ENCODE measurements at regions not wholly inside any gene's neighbourhood (a gene's known extent, or its start where the extent isn't known, plus 50 kb on each side); places are given as distances from the start of the nearest gene placed in this dataset.

GRCh38 chr16:60246086-60246485, 1512.0 kb upstream of the GOT2 start:
- TF ChIP-seq MAX (IDR thresholded peaks at IDR 0.05), result no peak
- TF ChIP-seq YY1 (IDR thresholded peaks at IDR 0.05; ENCODE audit: low read depth), result no peak
- TF ChIP-seq NFIC (IDR thresholded peaks at IDR 0.05), result no peak
- TF ChIP-seq EGR1 (IDR thresholded peaks at IDR 0.05), result no peak
- no peak for TF ChIP-seq TEAD4 (IDR thresholded peaks at IDR 0.05)

- no peak for TF ChIP-seq EP300 (IDR thresholded peaks at IDR 0.05; ENCODE audit: borderline replicate concordance)
- TF ChIP-seq REST (IDR thresholded peaks at IDR 0.05; ENCODE audit: low read depth), result no peak
- TF ChIP-seq TEAD4 (IDR thresholded peaks at IDR 0.05), result no peak
- TF ChIP-seq USF1 (IDR thresholded peaks at IDR 0.05), result no peak
- TF ChIP-seq EGR1 (IDR thresholded peaks at IDR 0.05), result no peak
- TF ChIP-seq CREB1 (IDR thresholded peaks at IDR 0.05; ENCODE audit: low read depth), result no peak
- no peak for TF ChIP-seq ZBTB7A (IDR thresholded peaks at IDR 0.05; ENCODE audit: low read depth)
- no peak for TF ChIP-seq TAF1 (IDR thresholded peaks at IDR 0.05; ENCODE audit: low read depth)
- TF ChIP-seq YY1 (IDR thresholded peaks at IDR 0.05; ENCODE audit: low read depth), result no peak
- TF ChIP-seq MAX (IDR thresholded peaks at IDR 0.05), result no peak
- TF ChIP-seq NFIC (IDR thresholded peaks at IDR 0.05), result no peak
- TF ChIP-seq FOXM1 (IDR thresholded peaks at IDR 0.05; ENCODE audit: borderline replicate concordance, low read depth), result no peak
- TF ChIP-seq RAD21 (IDR thresholded peaks at IDR 0.05; ENCODE audit: low read depth), result no peak
- no peak for TF ChIP-seq CEBPB (IDR thresholded peaks at IDR 0.05)
- TF ChIP-seq TCF12 (IDR thresholded peaks at IDR 0.05; ENCODE audit: low read depth), result no peak
Measured at GRCh38 chr16:60241671-60242070, 1507.6 kb upstream of the GOT2 start.

GRCh38 chr16:60230666-60231065, 1496.5 kb upstream of the GOT2 start:
- TF ChIP-seq EGR1 (IDR thresholded peaks at IDR 0.05), result no peak
- no peak for TF ChIP-seq EP300 (IDR thresholded peaks at IDR 0.05; ENCODE audit: borderline replicate concordance)
- no peak for TF ChIP-seq RAD21 (IDR thresholded peaks at IDR 0.05; ENCODE audit: low read depth)
- no peak for TF ChIP-seq TCF12 (IDR thresholded peaks at IDR 0.05; ENCODE audit: low read depth)
- no peak for TF ChIP-seq NFIC (IDR thresholded peaks at IDR 0.05)
- no peak for TF ChIP-seq FOXM1 (IDR thresholded peaks at IDR 0.05; ENCODE audit: borderline replicate concordance, low read depth)

- no peak for TF ChIP-seq ZBTB7A (IDR thresholded peaks at IDR 0.05; ENCODE audit: low read depth)
- no peak for TF ChIP-seq YY1 (IDR thresholded peaks at IDR 0.05; ENCODE audit: low read depth)
- TF ChIP-seq TCF12 (IDR thresholded peaks at IDR 0.05; ENCODE audit: low read depth), result no peak
- no peak for TF ChIP-seq USF1 (IDR thresholded peaks at IDR 0.05)
- TF ChIP-seq EGR1 (IDR thresholded peaks at IDR 0.05), result no peak
- no peak for TF ChIP-seq FOXM1 (IDR thresholded peaks at IDR 0.05; ENCODE audit: borderline replicate concordance, low read depth)
- TF ChIP-seq MAX (IDR thresholded peaks at IDR 0.05), result no peak
- no peak for TF ChIP-seq TAF1 (IDR thresholded peaks at IDR 0.05; ENCODE audit: low read depth)
- TF ChIP-seq NFIC (IDR thresholded peaks at IDR 0.05), result no peak
- TF ChIP-seq EP300 (IDR thresholded peaks at IDR 0.05; ENCODE audit: borderline replicate concordance), result no peak
- no peak for TF ChIP-seq CREB1 (IDR thresholded peaks at IDR 0.05; ENCODE audit: low read depth)
- no peak for TF ChIP-seq TEAD4 (IDR thresholded peaks at IDR 0.05)
- TF ChIP-seq RAD21 (IDR thresholded peaks at IDR 0.05; ENCODE audit: low read depth), result no peak
- TF ChIP-seq REST (IDR thresholded peaks at IDR 0.05; ENCODE audit: low read depth), result no peak
- TF ChIP-seq CEBPB (IDR thresholded peaks at IDR 0.05), result no peak
Measured at GRCh38 chr16:60225541-60225940, 1491.4 kb upstream of the GOT2 start.

GRCh38 chr16:60217787-60218186, 1483.7 kb upstream of the GOT2 start:
- no peak for TF ChIP-seq RAD21 (IDR thresholded peaks at IDR 0.05; ENCODE audit: low read depth)
- no peak for TF ChIP-seq CEBPB (IDR thresholded peaks at IDR 0.05)
- TF ChIP-seq EGR1 (IDR thresholded peaks at IDR 0.05), result no peak
- no peak for TF ChIP-seq CREB1 (IDR thresholded peaks at IDR 0.05; ENCODE audit: low read depth)
- TF ChIP-seq FOXM1 (IDR thresholded peaks at IDR 0.05; ENCODE audit: borderline replicate concordance, low read depth), result no peak
- TF ChIP-seq YY1 (IDR thresholded peaks at IDR 0.05; ENCODE audit: low read depth), result no peak
- no peak for TF ChIP-seq ZBTB7A (IDR thresholded peaks at IDR 0.05; ENCODE audit: low read depth)
- TF ChIP-seq MAX (IDR thresholded peaks at IDR 0.05), result no peak
- no peak for TF ChIP-seq EP300 (IDR thresholded peaks at IDR 0.05; ENCODE audit: borderline replicate concordance)
- no peak for TF ChIP-seq TEAD4 (IDR thresholded peaks at IDR 0.05)
- no peak for TF ChIP-seq USF1 (IDR thresholded peaks at IDR 0.05)
- no peak for TF ChIP-seq TCF12 (IDR thresholded peaks at IDR 0.05; ENCODE audit: low read depth)
- no peak for TF ChIP-seq REST (IDR thresholded peaks at IDR 0.05; ENCODE audit: low read depth)
- TF ChIP-seq TAF1 (IDR thresholded peaks at IDR 0.05; ENCODE audit: low read depth), result no peak
- TF ChIP-seq NFIC (IDR thresholded peaks at IDR 0.05), result no peak
